HL-60 (cell line): ENCODE measurements at regions not wholly inside any gene's neighbourhood (a gene's known extent, or its start where the extent isn't known, plus 50 kb on each side); places are given as distances from the start of the nearest gene placed in this dataset.

Experiments
- DNase-seq, 2 experiments: peaks; one replicate each; pipeline ENCODE4 v3.0.0-alpha.2; 2010 to 2020; ENCODE audit warnings: low read depth in 1 of 2, low spot score in 1 of 2
- H3K27ac ChIP-seq: fragments of 250-450 bp; sonication (Bioruptor Pico); replicated peaks from 2 replicates; pipeline ENCODE4 v1.5.1; 2020; ENCODE audit warnings: mild to moderate bottlenecking, moderate library complexity
- H3K27me3 ChIP-seq: fragments of 250-450 bp; sonication (Bioruptor Pico); 2 replicates; pipeline ENCODE4 v1.5.1; 2021; ENCODE audit warnings: mild to moderate bottlenecking, moderate library complexity; ENCODE audit not compliant: insufficient read depth, poor library complexity, severe bottlenecking
- H3K4me3 ChIP-seq: replicated peaks from 2 replicates; pipeline ENCODE4 v1.5.1; 2011; ENCODE audit warnings: mild to moderate bottlenecking, control low read depth, low read length; ENCODE audit not compliant: insufficient read depth
- CTCF ChIP-seq: IDR thresholded peaks from one replicate; pipeline ENCODE4 v1.5.1; 2011; ENCODE audit warnings: low read length, control low read depth, inconsistent platforms; ENCODE audit not compliant: insufficient read depth
- GABPA ChIP-seq: IDR thresholded peaks from 2 replicates; pipeline ENCODE4 v1.6.1; 2012; ENCODE audit warnings: low read depth
- POLR2AphosphoS5 ChIP-seq: IDR thresholded peaks from 2 replicates; pipeline ENCODE4 v1.6.1; 2012; ENCODE audit warnings: low read depth
- REST ChIP-seq: IDR thresholded peaks from 2 replicates; pipeline ENCODE4 v1.6.1; 2012; ENCODE audit warnings: low read depth; ENCODE audit not compliant: insufficient replicate concordance
- SPI1 ChIP-seq: IDR thresholded peaks from 2 replicates; pipeline ENCODE4 v1.6.1; 2012; ENCODE audit warnings: low read depth, mild to moderate bottlenecking, borderline replicate concordance

GRCh38 chr11:105236664-105237063 lies 97.1 kb upstream of the CARD18 start:
- Histone ChIP-seq H3K27ac (no peak overlapping the region), H3K4me3 (no peak overlapping the region), H3K27me3 (no peaks in the 10 kb centered on the region)
- TF ChIP-seq GABPA (no peak), CTCF (no peak), REST (no peak), SPI1 (no peak), POLR2AphosphoS5 (no peak)
- no peak for DNase-seq

GRCh38 chr11:105233285-105233684 lies 93.7 kb upstream of the CARD18 start:
- no peak overlapping the region for H3K4me3 ChIP-seq
- no peak overlapping the region for H3K27ac ChIP-seq
- TF ChIP-seq GABPA (no peak), POLR2AphosphoS5 (no peak), CTCF (no peak), REST (no peak), SPI1 (no peak)
- H3K27me3 ChIP-seq = no peaks in the 10 kb centered on the region
- no peak for DNase-seq

- no peak overlapping the region for H3K27ac ChIP-seq
- no peak for DNase-seq
- no peak overlapping the region for H3K4me3 ChIP-seq
- TF ChIP-seq SPI1 (no peak), REST (no peak), CTCF (no peak), POLR2AphosphoS5 (no peak), GABPA (no peak)
- H3K27me3 ChIP-seq = no peaks in the 10 kb centered on the region
These were observed 92.5 kb upstream of the CARD18 start for GRCh38 chr11:105232021-105232420.
